ACHN (cell line): ENCODE measurements at regions not wholly inside any gene's neighbourhood (a gene's known extent, or its start where the extent isn't known, plus 50 kb on each side); places are given as distances from the start of the nearest gene placed in this dataset.
"Not testable (repeated sequence)": the region's sequence is repeated elsewhere in the genome, so short reads cannot be mapped to it uniquely, and the experiment has no call there.

Experiments used
- DNase-seq: peaks from one replicate; pipeline ENCODE4 v3.0.0-alpha.2; 2015
- in situ Hi-C: cut with HindIII; loops from 2 replicates; pipeline ENCODE4 v1.10.0; 2017; ENCODE audit warnings: low sequenced_read_pairs, low pct_ligation_motif_present, low pct_unique_long_range_greater_than_20kb

GRCh38 chr12:91478500-91478899 is 295.9 kb upstream of the DCN start:
- in situ Hi-C loops: no loop called here
- no peak for DNase-seq

GRCh38 chr12:91467686-91468085 is 285.1 kb upstream of the DCN start:
- DNase-seq: no peak
- in situ Hi-C loops: no loop called here

- in situ Hi-C loops: no loop called here
- no peak for DNase-seq
Measured at GRCh38 chr12:91461061-91461460, 278.4 kb upstream of the DCN start.

- in situ Hi-C loops: no loop called here
- DNase-seq: no peak
Measured at GRCh38 chr12:91460469-91460868, 277.9 kb upstream of the DCN start.

- DNase-seq: no peak
- in situ Hi-C loops: no loop called here
Measured at GRCh38 chr12:91455321-91455720, 272.7 kb upstream of the DCN start.

GRCh38 chr12:91454179-91454578 is 271.6 kb upstream of the DCN start:
- in situ Hi-C loops: no loop called here
- no peak for DNase-seq

GRCh38 chr12:91452464-91452863 is 269.8 kb upstream of the DCN start:
- DNase-seq, in situ Hi-C loops: not testable (repeated sequence)

GRCh38 chr12:91441993-91442952 is 259.7 kb upstream of the DCN start:
- DNase-seq: no peak
- in situ Hi-C loops: no loop called here

GRCh38 chr12:91441246-91441645 is 258.6 kb upstream of the DCN start:
- DNase-seq: no peak
- in situ Hi-C loops: no loop called here

GRCh38 chr12:91434081-91434480 is 251.5 kb upstream of the DCN start:
- in situ Hi-C loops: no loop called here
- no peak for DNase-seq

GRCh38 chr12:91432755-91433154 is 250.1 kb upstream of the DCN start:
- in situ Hi-C loops: no loop called here
- no peak for DNase-seq

GRCh38 chr12:91432089-91432488 is 249.5 kb upstream of the DCN start:
- DNase-seq: no peak
- in situ Hi-C loops: no loop called here

- DNase-seq: no peak
- in situ Hi-C loops: no loop called here
Measured at GRCh38 chr12:91424506-91424905, 241.9 kb upstream of the DCN start.

GRCh38 chr12:91423693-91424050 is 241.1 kb upstream of the DCN start:
- DNase-seq: no peak
- in situ Hi-C loops: no loop called here

GRCh38 chr12:91422811-91423692 is 240.4 kb upstream of the DCN start:
- no peak for DNase-seq
- in situ Hi-C loops: no loop called here

- no peak for DNase-seq
Measured at GRCh38 chr12:91422127-91422526, 239.5 kb upstream of the DCN start.

GRCh38 chr12:91419809-91420208 is 237.2 kb upstream of the DCN start:
- in situ Hi-C loops: no loop called here
- no peak for DNase-seq

More at GRCh38 chr12:91422127-91422526, 239.5 kb upstream of the DCN start:
- in situ Hi-C loops: no loop called here

GRCh38 chr12:91418221-91419090 is 235.8 kb upstream of the DCN start:
- in situ Hi-C loops: no loop called here
- DNase-seq: no peak

GRCh38 chr12:91417650-91418049 is 235.0 kb upstream of the DCN start:
- in situ Hi-C loops: no loop called here
- no peak for DNase-seq
